Skeletal muscle cell (primary cell): ENCODE measurements at regions not wholly inside any gene's neighbourhood (a gene's known extent, or its start where the extent isn't known, plus 50 kb on each side); places are given as distances from the start of the nearest gene placed in this dataset.

ENCODE experiments used
- DNase-seq: peaks from one replicate; pipeline ENCODE4 v3.0.0-alpha.2; 2010; ENCODE audit warnings: low read depth
- H3K4me3 ChIP-seq: 2 replicates; pipeline ENCODE4 v1.5.1; 2011; ENCODE audit warnings: low read depth, mild to moderate bottlenecking, control low read depth, low read length, moderate library complexity

- no peak overlapping the region for H3K4me3 ChIP-seq
- DNase-seq, result peak; percentile 74
These were observed 159.2 kb upstream of the RAI14 start for GRCh38 chr5:34496701-34497469.

- no peak for DNase-seq
- H3K4me3 ChIP-seq, result no peak overlapping the region
These were observed 158.7 kb upstream of the RAI14 start for GRCh38 chr5:34497470-34497808.

GRCh38 chr5:34498572-34498971 lies 157.6 kb upstream of the RAI14 start:
- no peak overlapping the region for H3K4me3 ChIP-seq
- DNase-seq, result no peak

- no peak for DNase-seq
These were observed 157.0 kb upstream of the RAI14 start for GRCh38 chr5:34499001-34499734.

GRCh38 chr5:34500236-34500847 lies 155.8 kb upstream of the RAI14 start:
- DNase-seq, result no peak
- H3K4me3 ChIP-seq, result no peak overlapping the region

More at GRCh38 chr5:34499001-34499734, 157.0 kb upstream of the RAI14 start:
- H3K4me3 ChIP-seq, result no peak overlapping the region

- no peak overlapping the region for H3K4me3 ChIP-seq
- no peak for DNase-seq
These were observed 155.1 kb upstream of the RAI14 start for GRCh38 chr5:34501016-34501415.

- DNase-seq, result no peak
- no peak overlapping the region for H3K4me3 ChIP-seq
These were observed 154.3 kb upstream of the RAI14 start for GRCh38 chr5:34501840-34502239.

- H3K4me3 ChIP-seq, result no peak overlapping the region
- no peak for DNase-seq
These were observed 153.5 kb upstream of the RAI14 start for GRCh38 chr5:34502581-34502980.

- H3K4me3 ChIP-seq, result no peak overlapping the region
- no peak for DNase-seq
These were observed 152.5 kb upstream of the RAI14 start for GRCh38 chr5:34503379-34504253.

GRCh38 chr5:34504967-34505366 lies 151.2 kb upstream of the RAI14 start:
- DNase-seq, result no peak
- H3K4me3 ChIP-seq, result no peak overlapping the region

GRCh38 chr5:34505731-34506130 lies 150.4 kb upstream of the RAI14 start:
- no peak overlapping the region for H3K4me3 ChIP-seq
- no peak for DNase-seq

- DNase-seq, result no peak
- no peak overlapping the region for H3K4me3 ChIP-seq
These were observed 148.2 kb upstream of the RAI14 start for GRCh38 chr5:34507933-34508332.

GRCh38 chr5:34509392-34509791 lies 146.7 kb upstream of the RAI14 start:
- no peak for DNase-seq
- no peak overlapping the region for H3K4me3 ChIP-seq

GRCh38 chr5:34510002-34510401 lies 146.1 kb upstream of the RAI14 start:
- no peak overlapping the region for H3K4me3 ChIP-seq
- no peak for DNase-seq

GRCh38 chr5:34511063-34511462 lies 145.1 kb upstream of the RAI14 start:
- no peak for DNase-seq
- no peak overlapping the region for H3K4me3 ChIP-seq

GRCh38 chr5:34511481-34511880 lies 144.6 kb upstream of the RAI14 start:
- no peak for DNase-seq
- H3K4me3 ChIP-seq, result no peak overlapping the region

GRCh38 chr5:34511915-34512314 lies 144.2 kb upstream of the RAI14 start:
- no peak overlapping the region for H3K4me3 ChIP-seq
- DNase-seq, result peak; percentile 76

GRCh38 chr5:34516166-34516565 lies 140.0 kb upstream of the RAI14 start:
- H3K4me3 ChIP-seq, result no peak overlapping the region
- no peak for DNase-seq

- no peak for DNase-seq
- no peak overlapping the region for H3K4me3 ChIP-seq
These were observed 139.4 kb upstream of the RAI14 start for GRCh38 chr5:34516686-34517085.

- H3K4me3 ChIP-seq, result no peak overlapping the region
- no peak for DNase-seq
These were observed 138.9 kb upstream of the RAI14 start for GRCh38 chr5:34517249-34517648.
